Neural cell (in vitro differentiated cells): ENCODE measurements at regions not wholly inside any gene's neighbourhood (a gene's known extent, or its start where the extent isn't known, plus 50 kb on each side); places are given as distances from the start of the nearest gene placed in this dataset.

Source experiments
- H2AFZ ChIP-seq: fragments of 200-600, 300-800 bp; sonication (generic), shearing (Covaris generic); 2 replicates; pipeline ENCODE4 v1.6.0; 2014; ENCODE audit warnings: low read depth, mild to moderate bottlenecking, antibody characterized with exemption, low read length, moderate library complexity
- H3F3A ChIP-seq: fragments of 200-600 bp; shearing (Covaris generic); 2 replicates; pipeline ENCODE4 v1.6.1; 2016; ENCODE audit warnings: mild to moderate bottlenecking, moderate library complexity, mixed read lengths, antibody characterized with exemption, low read length; ENCODE audit not compliant: insufficient read depth, poor library complexity, severe bottlenecking
- H3K27ac ChIP-seq: fragments of 200-600, 300-800 bp; sonication (generic), shearing (Covaris generic); 2 replicates; pipeline ENCODE4 v1.5.1; 2014; ENCODE audit warnings: mild to moderate bottlenecking, low read length, moderate library complexity
- H3K27me3 ChIP-seq: fragments of 300-800, 200-600 bp; sonication (generic), shearing (Covaris generic); 2 replicates; pipeline ENCODE4 v1.6.0; 2014; ENCODE audit warnings: mild to moderate bottlenecking, low read depth, low read length, moderate library complexity; ENCODE audit not compliant: insufficient read depth
- H3K36me3 ChIP-seq: fragments of 300-800, 200-600 bp; sonication (generic), shearing (Covaris generic); 2 replicates; pipeline ENCODE4 v1.5.1; 2014; ENCODE audit warnings: mild to moderate bottlenecking, antibody characterized with exemption, low read length, moderate library complexity; ENCODE audit not compliant: insufficient read depth
- H3K4me2 ChIP-seq: fragments of 300-800, 200-600 bp; sonication (generic), shearing (Covaris generic); 2 replicates; pipeline ENCODE4 v1.6.0; 2014; ENCODE audit warnings: mild to moderate bottlenecking, low read length
- H3K4me3 ChIP-seq: fragments of 300-800, 200-600 bp; sonication (generic), shearing (Covaris generic); 2 replicates; pipeline ENCODE4 v1.5.1; 2014; ENCODE audit warnings: mild to moderate bottlenecking, low read length, moderate library complexity
- H3K79me2 ChIP-seq: fragments of 200-600 bp; shearing (Covaris generic); replicated peaks from 2 replicates; pipeline ENCODE4 v1.6.0; 2014; ENCODE audit warnings: mild to moderate bottlenecking, low read length, moderate library complexity; ENCODE audit not compliant: insufficient read depth
- H3K9ac ChIP-seq: fragments of 300-800, 200-600 bp; sonication (generic), shearing (Covaris generic); 2 replicates; pipeline ENCODE4 v1.6.1; 2016; ENCODE audit warnings: mild to moderate bottlenecking, low read length, mixed read lengths
- H3K9me2 ChIP-seq: fragments of 200-600 bp; shearing (Covaris generic); 2 replicates; pipeline ENCODE4 v1.6.1; 2016; ENCODE audit warnings: mild to moderate bottlenecking, low read length, mixed read lengths; ENCODE audit not compliant: insufficient read depth
- H3K9me3 ChIP-seq: fragments of 200-600, 300-800 bp; sonication (generic), shearing (Covaris generic); 2 replicates; pipeline ENCODE4 v1.6.1; 2016; ENCODE audit warnings: mild to moderate bottlenecking, mixed run types, low read length, moderate library complexity, mixed read lengths
- H4K20me1 ChIP-seq: fragments of 200-600 bp; shearing (Covaris generic); 2 replicates; pipeline ENCODE4 v1.6.1; 2016; ENCODE audit warnings: mild to moderate bottlenecking, mixed run types; ENCODE audit not compliant: insufficient read depth
- CTCF ChIP-seq: fragments of 450-650 bp; IDR thresholded peaks from 2 replicates; pipeline ENCODE4 v1.5.1; 2014; ENCODE audit warnings: antibody characterized with exemption, mild to moderate bottlenecking, moderate library complexity; ENCODE audit not compliant: poor library complexity, severe bottlenecking
- EP300 ChIP-seq: fragments of 450-650 bp; conservative IDR thresholded peaks from 2 replicates; pipeline ENCODE4 v1.6.1; 2014; ENCODE audit warnings: antibody characterized with exemption, mild to moderate bottlenecking, moderate library complexity; ENCODE audit not compliant: poor library complexity, severe bottlenecking
- EZH2 ChIP-seq: fragments of 200-600, 300-800 bp; shearing (Covaris generic), sonication (generic); IDR thresholded peaks from 2 replicates; pipeline ENCODE4 v1.6.1; 2014; ENCODE audit warnings: antibody characterized with exemption, low read length, borderline replicate concordance, mild to moderate bottlenecking; ENCODE audit not compliant: insufficient read depth, poor library complexity, severe bottlenecking
- MXI1 ChIP-seq: fragments of 450-650 bp; conservative IDR thresholded peaks from 2 replicates; pipeline ENCODE4 v1.6.1; 2014; ENCODE audit warnings: antibody characterized with exemption, mild to moderate bottlenecking; ENCODE audit not compliant: poor library complexity, severe bottlenecking
- POLR2AphosphoS5 ChIP-seq: IDR thresholded peaks from 2 replicates; pipeline ENCODE4 v1.6.1; 2012
- RAD21 ChIP-seq: fragments of 450-650 bp; conservative IDR thresholded peaks from 2 replicates; pipeline ENCODE4 v1.6.1; 2014; ENCODE audit warnings: antibody characterized with exemption, mild to moderate bottlenecking, moderate library complexity
- REST ChIP-seq: IDR thresholded peaks from 2 replicates; pipeline ENCODE4 v1.6.1; 2012; ENCODE audit warnings: borderline replicate concordance
- SMC3 ChIP-seq: fragments of 450-650 bp; conservative IDR thresholded peaks from 2 replicates; pipeline ENCODE4 v1.6.1; 2014; ENCODE audit warnings: antibody characterized with exemption, mild to moderate bottlenecking, moderate library complexity; ENCODE audit not compliant: poor library complexity
- TAF1 ChIP-seq: IDR thresholded peaks from 2 replicates; pipeline ENCODE4 v1.6.1; 2012; ENCODE audit warnings: low read depth

GRCh38 chr6:55009131-55009530 is 162.6 kb downstream of the FAM83B start:
- Histone ChIP-seq H3K27ac (no peak overlapping the region), H3K9ac (no peak overlapping the region), H3K79me2 (no peaks in the 10 kb centered on the region), H3K9me3 (no peaks in the 10 kb centered on the region), H3K4me2 (no peak overlapping the region), H2AFZ (no peak overlapping the region), H4K20me1 (no peaks in the 10 kb centered on the region), H3K4me3 (no peak overlapping the region), H3K9me2 (no peaks in the 10 kb centered on the region), H3K36me3 (no peaks in the 10 kb centered on the region), H3F3A (no peaks in the 10 kb centered on the region), H3K27me3 (no peaks in the 10 kb centered on the region)
- TF ChIP-seq REST (no peak), CTCF (no peak), POLR2AphosphoS5 (no peak), TAF1 (no peak)

- Histone ChIP-seq H2AFZ (no peak overlapping the region), H3K9me3 (no peaks in the 10 kb centered on the region)
These were observed 163.3 kb upstream of the HCRTR2 start for GRCh38 chr6:55011034-55011433.

More at GRCh38 chr6:55011034-55011433, 163.3 kb upstream of the HCRTR2 start:
- no peaks in the 10 kb centered on the region for H3K36me3 ChIP-seq
- H3K79me2 ChIP-seq = no peaks in the 10 kb centered on the region
- H3K27me3 ChIP-seq = no peaks in the 10 kb centered on the region
- H3K9me2 ChIP-seq = no peaks in the 10 kb centered on the region
- no peak overlapping the region for H3K27ac ChIP-seq
- H4K20me1 ChIP-seq = no peaks in the 10 kb centered on the region
- H3K4me3 ChIP-seq = no peak overlapping the region
- H3K4me2 ChIP-seq = no peak overlapping the region
- no peak overlapping the region for H3K9ac ChIP-seq
- TF ChIP-seq POLR2AphosphoS5 (no peak), RAD21 (no peak), CTCF (no peak), REST (no peak), EP300 (no peak), EZH2 (no peak), MXI1 (no peak), SMC3 (no peak), TAF1 (no peak)
- no peaks in the 10 kb centered on the region for H3F3A ChIP-seq
